ENCODE measurements at regions not wholly inside any gene's neighbourhood (a gene's known extent, or its start where the extent isn't known, plus 50 kb on each side); places are given as distances from the start of the nearest gene placed in this dataset.

DNA sequence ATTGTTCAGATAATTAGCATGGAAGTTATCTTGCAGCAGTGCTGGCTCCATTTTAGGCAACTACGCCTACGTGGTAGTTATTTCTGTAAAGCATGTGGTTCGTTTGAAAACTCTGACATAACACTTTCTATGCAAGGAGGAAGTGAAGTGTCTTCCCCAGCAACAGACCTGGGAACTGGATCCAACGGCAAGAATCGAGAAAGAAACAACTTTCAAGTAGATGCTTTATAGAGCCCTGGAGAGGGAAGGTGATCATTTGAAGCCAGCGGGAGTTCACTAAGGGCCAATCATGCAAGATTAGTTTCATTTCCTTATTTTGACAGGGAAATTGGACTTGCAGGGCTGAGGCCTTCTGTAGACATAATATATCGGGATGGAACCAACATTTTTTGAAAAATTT lies 218.3 kb downstream of the ACKR3 start:
- TF ChIP-seq, protein P1, sequence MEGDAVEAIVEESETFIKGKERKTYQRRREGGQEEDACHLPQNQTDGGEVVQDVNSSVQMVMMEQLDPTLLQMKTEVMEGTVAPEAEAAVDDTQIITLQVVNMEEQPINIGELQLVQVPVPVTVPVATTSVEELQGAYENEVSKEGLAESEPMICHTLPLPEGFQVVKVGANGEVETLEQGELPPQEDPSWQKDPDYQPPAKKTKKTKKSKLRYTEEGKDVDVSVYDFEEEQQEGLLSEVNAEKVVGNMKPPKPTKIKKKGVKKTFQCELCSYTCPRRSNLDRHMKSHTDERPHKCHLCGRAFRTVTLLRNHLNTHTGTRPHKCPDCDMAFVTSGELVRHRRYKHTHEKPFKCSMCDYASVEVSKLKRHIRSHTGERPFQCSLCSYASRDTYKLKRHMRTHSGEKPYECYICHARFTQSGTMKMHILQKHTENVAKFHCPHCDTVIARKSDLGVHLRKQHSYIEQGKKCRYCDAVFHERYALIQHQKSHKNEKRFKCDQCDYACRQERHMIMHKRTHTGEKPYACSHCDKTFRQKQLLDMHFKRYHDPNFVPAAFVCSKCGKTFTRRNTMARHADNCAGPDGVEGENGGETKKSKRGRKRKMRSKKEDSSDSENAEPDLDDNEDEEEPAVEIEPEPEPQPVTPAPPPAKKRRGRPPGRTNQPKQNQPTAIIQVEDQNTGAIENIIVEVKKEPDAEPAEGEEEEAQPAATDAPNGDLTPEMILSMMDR (IDR thresholded peaks at IDR 0.05; ENCODE audit: low read length): no peak
- TF ChIP-seq EZH2phosphoT487 (IDR thresholded peaks at IDR 0.05; ENCODE audit: low read length): no peak
- TF ChIP-seq EZH2 (optimal IDR thresholded peaks at IDR 0.05; ENCODE audit: low read depth, low read length): no peak
